GM19324 (cell line): ENCODE measurements at regions not wholly inside any gene's neighbourhood (a gene's known extent, or its start where the extent isn't known, plus 50 kb on each side); places are given as distances from the start of the nearest gene placed in this dataset.
A peak's percentile ranks its signal among the peaks of the same experiment; 100 is the strongest.

Experiments
- ATAC-seq: cut with Tn5 transposase; IDR thresholded peaks from one replicate; pipeline ENCODE4 v1.9.1; 2021; ENCODE audit warnings: mild to moderate bottlenecking, moderate library complexity; ENCODE audit not compliant: unreplicated experiment, low FRiP score

DNA sequence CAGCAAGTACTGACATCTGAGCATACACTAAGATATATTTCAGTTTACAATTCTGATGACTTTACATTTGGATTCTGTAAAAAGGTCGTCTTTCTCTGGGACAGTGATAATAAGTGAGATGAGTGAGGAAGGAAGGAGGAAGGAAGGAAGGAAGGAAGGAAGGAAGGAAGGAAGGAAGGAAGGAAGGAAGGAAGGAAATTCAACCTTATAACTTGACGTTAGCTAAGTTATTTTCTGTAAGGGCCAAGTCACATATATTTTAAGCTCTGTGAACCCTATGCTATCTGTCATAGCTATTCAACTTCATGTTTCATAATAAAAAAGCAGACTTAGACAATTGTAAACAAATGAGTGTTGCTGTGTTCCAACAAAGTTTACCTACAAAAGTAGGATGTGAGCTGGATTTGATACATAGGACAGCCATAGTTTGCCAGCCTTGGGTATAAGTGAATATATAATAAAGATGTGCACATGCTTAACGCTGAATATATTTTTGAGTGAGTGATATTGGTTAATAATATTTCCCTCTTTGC lies 753.0 kb upstream of the NDST4 start:
- ATAC-seq = no peak

DNA sequence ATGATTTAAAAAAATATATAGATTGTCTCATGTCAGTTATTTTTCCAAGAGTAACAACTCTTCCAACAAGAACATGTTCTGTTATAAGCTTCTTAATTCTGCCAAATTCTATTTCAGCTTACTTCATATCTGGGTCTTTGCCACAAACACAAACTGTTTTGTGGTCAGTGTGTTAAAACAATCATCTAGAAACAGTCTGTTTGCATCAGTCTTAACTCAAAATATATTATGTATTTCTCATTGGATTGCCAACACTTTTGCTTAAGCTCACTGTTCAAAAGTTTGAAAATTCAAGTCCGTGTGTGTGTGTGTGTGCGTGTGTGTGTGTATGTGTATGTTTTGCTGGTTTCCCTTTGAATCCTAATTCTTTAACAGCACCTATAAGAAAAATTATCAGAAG lies 752.3 kb upstream of the NDST4 start:
- ATAC-seq = no peak

DNA sequence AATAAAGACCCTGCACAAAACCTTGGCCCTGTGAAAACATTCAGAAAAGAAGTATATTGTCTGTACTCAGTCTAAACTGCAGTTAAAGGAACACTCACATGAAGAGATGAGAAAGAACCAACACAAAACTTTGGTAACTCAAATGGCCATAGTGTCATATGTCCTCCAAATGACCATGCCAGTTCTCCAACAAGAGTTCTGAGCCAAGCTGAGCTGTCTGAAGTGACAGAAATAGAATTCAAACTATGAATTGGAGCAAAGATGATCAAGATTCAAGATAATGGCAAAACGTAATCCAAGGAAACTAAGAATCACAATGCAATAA lies 739.3 kb upstream of the NDST4 start:
- ATAC-seq = no peak

DNA sequence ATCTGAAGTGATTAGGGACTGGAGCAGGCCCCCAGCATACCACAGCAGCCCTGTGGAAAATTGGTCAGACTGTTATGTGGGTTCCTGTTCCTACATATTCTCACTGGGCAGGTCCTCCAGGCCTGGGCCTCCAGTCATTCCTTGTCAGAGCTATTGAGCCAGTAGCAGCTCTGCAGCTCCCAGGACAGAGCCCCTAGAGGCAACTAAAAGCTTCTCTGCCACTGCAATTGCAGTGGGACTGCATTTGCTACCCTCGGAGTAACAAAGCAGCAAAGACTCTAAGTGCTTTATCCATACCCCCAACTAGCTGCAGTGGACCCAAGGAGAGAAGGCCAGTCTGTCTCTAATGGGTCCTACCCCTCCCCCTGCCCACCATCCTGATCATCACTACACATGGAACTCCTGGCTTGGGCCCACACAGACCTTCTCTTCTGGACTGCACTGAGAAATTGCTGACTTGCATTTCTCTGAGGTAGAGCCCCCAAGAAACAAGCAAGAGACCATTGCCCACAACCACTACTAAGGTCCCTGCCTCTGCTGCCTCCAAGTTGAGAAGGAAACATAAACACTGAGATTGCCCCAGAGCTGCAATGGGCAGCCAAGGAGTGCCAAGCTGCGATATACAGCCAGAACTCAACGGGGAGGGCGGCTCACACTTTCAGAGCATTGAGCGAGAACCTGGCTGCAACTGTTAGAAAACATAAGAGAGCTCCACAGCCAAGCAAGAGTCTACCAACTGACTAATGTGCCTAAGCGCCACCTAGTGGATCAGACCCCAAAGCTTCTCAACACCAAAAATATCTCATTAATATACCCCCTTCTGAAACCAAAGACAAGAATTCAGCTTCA lies 738.7 kb upstream of the NDST4 start:
- ATAC-seq = peak; percentile 74

DNA sequence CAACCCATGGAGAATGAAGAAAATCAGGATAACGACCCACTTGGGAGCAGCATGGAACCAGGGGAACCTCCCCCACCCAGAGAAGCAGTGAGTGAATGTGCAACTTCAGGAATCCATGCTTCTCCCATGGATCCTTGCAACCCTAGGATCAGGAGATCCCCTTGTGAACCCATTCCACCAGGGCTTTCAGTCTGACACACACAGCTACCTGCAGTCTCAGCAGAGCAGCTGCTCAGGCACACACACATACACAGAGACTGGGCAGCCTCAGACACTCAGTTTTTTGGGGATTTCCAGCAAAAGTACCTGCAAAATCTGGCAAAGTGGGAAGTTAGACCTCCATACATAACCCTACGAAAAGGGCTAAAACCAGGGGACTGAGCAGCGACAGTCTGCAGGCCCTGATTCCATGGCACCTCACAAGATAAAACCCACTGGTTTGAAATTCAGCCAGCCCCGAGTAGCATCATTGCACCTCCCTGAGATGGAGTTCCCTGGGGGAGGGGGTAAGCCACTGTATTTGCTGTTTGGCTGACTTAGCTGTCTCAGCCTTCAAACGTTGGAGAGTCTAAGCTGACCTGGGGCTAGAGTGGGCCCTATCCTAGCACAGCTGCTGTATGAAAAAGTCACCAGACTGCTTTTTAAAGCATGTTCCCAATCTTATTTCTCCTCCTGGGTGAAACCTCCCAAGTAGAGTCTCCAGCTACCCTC lies 737.5 kb upstream of the NDST4 start:
- ATAC-seq = no peak

DNA sequence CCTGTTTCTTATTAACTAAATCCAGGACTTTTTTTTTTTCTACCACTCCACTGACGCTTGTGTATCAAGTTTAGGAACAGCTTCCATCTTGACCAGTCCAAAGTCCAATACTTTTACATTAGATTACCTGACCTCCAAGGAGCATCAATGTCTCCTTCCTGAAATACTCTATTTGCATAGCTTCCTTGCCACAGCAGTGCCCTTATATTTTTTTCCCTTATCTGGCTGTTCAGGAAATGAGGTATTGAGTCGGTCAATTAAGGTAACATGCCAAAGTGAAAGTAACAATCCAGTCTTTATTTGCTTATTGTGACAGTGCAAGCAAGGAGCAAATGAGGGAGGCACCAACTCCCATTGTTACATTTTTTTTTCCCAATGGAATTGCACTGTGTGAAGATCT lies 730.8 kb upstream of the NDST4 start:
- no peak for ATAC-seq

DNA sequence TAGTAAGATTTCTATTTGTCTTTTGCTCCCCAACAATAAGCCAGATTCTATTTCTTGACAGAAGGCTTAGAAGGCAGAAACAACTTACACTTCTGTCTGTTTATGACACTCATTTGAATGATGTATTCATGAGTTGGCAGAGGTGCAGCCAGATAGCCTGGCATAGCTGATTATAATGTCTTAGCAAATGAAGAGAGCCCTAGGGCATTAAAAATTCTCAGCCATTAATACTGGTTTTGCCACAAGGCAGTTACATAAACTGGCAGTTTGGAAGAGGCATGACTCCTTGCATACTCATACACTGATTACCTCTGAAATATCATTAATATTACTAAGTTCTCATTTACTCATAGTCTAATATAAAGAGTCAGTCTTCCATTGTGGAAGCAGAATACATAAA lies 728.5 kb upstream of the NDST4 start:
- ATAC-seq = no peak

DNA sequence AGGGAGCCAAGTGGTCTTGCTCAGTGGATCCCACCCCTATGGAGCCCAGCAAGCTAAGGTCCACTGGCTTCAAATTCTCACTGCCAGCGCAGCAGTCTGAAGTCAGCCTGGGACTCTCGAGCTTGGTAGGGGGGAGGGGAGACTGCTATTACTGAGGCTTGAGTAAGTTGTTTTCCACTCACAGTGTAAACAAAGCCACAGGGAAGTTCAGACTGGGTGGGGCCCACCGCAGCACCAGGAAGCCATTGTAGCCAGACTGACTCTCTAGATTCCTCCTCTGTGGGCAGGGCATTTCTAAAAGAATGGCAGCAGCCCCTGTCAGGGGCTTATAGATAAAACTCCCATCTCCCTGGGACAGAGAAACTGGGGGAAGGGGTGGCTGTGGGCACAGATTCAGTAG lies 721.0 kb upstream of the NDST4 start:
- no peak for ATAC-seq

DNA sequence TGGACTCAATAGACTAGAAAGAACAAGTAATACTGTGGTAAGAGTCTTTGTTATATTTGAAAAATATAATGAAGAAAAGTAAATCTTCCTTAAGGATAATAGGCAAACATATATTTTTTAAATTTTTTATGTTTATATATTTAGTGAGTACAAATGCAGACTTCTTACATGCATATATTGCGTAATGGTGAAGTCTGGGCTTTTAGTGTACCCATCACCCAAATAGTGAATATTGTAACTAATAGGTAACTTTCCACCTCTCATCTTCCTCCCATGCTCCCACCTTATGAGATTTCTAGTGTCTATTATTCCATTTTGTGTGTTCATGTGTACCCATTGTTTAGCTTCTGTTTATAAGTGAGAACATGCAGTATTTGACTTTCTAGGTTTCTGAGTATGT lies 711.2 kb upstream of the NDST4 start:
- ATAC-seq = no peak

DNA sequence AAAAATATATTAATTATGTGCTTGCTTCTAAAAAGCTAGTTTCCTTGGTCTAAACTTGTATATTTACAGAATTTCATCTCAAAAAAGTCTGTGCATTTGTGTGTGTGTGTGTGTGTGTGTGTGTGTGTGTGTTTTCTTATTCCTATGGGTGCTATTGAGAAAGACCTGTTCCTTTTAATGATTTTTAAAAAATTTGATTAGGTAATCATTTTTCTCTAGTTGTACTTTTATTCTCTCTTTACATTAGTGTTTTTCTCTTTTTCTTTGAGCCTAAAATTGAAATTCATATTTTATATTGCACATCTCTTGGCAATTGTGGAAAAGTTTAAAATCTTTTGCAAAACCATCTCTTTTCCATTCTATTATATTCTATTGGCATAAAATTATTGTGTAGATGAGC lies 690.4 kb upstream of the NDST4 start:
- ATAC-seq = no peak

DNA sequence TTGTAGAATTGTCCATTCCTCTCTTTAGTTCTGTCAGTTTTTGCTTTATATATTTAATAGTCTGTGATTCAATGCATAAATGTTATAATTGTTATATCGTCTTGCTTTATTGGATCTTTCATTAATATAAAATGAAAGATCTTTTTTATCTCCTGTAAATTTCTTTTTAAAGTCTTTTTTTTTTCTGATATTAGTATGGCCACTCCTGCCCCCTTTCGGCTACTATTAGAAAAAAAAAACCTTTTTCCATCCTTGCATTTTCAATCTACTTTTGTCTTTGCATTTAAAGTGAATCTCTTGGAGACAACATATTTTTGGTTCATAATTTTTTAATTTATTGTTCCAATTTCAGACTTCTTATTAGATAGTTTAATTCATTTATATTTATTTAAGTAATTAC lies 677.4 kb upstream of the NDST4 start:
- ATAC-seq = no peak

DNA sequence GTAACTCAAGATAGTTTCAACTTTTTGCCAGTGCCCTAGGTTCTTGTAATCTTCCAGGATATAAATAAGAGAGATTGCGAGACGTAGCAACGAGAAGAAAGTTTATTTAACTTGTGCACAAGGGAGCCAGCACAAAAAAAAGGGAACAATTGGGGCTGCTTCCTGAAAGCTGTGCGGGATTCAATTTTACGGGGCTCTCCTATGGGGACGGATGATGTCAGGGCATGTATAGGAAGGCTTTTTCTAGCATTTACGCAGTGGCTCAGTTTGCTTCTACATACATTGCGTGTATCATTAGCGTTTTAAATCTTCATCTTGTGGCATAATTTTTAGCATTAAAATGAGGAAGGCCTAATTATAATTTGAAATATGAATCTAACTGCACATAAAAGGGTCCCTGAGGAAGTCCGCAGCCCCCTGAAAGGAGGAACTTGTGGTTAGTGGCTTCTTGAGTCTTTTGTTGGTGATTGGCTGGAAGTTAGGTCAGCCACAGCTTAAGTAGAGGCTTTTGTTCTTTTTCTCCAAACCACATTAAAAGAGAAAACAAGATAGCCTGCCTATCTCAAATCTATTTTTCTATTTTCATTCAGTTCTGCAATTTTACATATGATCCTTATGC lies 668.2 kb upstream of the NDST4 start:
- ATAC-seq = peak; percentile 46

DNA sequence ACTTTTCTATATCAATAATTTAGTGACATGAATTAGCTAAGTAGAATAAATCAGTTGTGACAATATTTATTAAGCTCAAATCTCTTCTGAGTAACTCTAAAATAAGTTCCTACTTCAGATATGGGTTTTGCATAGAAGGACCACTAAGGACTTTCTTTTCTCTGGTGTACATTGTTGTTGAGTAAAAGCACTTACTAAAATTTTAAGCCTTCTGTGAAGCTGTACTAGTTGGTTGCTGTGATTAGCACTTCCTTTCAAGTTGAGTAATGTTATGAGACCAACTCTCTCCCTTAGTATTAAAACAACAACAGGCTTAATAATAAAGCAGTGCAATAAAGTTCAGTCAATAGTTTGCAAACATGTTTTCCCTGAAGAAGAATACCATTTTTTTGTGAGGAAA lies 667.4 kb upstream of the NDST4 start:
- no peak for ATAC-seq

DNA sequence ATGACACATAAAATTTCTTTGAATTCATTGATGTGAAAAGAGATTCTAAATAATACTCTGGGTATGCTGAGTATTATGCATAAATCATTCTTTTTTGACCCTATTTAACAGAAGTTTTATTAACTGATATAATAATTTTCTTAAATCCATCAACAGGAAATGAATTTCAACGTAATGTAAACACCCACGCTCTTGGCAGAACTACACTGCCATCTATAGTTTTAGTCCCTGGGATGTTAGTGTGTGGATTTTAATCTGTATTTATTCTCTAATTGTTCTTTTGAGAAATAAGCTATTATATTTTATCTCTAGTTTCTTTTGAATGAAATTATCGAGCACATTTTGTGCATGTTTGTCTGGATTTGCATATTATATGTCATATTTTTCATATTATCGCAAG lies 666.8 kb upstream of the NDST4 start:
- no peak for ATAC-seq

DNA sequence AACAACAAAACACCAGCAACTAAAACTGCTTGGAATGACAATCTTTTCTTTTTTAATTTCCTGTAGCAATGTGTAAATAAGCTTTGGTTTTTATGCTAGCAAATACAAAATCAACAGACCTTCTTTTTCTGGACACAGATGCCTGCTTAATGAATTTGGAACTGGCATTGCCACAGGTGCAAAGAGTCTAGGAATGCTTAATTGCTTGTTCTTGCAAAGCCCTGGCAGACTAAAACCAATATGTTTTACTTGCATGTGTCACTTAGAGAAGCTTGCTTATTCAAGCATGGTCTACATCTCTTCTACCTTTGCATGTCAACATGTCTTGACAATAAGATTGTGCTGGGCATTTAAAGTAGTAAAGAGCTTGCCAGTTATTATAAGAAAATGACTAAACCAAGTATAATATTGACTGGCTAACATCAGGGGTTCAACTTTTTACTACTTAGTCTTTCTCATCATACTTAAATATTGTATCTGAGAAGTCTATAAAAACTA lies 656.7 kb upstream of the NDST4 start:
- no peak for ATAC-seq

DNA sequence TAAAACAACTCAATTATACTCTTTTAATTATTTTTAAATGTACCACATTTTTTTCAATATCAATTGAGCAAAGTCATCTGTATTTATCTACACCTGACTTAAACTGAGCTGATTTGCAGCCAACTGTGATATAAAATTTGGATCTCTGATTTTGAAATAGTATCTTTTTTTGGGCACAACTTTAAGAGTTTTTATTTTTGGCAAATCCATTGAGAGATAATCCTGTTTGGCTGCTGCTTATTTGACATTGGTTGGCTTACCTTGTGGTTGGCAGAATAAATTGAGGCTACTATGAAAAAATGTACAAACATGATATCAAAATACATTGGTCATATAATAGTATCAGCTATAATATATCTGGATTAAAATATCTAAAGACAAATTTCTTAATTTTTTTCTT lies 656.0 kb upstream of the NDST4 start:
- no peak for ATAC-seq

DNA sequence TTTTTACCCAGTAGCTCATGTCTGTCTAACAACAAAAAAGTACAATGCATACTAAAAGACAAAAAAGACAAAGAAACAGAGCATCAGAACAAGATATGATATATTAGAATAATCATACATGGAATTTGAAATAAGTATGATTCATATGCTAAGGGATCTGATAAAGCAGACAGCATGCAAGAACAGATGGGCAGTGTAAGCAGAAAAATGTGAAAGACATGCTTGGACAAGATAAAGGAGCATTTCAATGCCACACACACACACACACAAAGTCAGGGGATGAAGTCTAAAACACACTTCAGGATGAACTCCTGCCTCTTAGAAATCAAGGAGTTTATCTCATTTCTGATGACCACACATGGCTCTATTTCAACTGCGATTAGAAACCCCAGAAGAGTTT lies 649.6 kb upstream of the NDST4 start:
- no peak for ATAC-seq

DNA sequence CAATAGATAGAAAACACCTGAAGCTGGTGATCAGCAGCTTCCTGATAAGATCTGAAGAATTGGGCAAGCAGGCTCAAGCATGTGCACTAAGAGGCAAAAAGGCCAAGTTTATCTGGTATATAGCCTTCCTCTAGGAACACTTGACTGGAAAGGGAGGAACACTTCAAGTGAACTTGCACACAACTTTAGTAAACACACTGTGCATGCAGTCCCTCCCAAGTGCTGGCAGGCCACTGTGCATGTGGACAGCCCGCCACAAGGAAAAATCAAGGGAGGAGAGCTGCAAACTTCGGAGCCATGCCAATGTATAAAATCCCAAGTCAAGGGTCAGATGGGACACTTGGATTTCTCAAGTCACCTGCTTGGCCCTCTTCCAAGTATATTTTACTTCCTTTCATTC lies 645.8 kb upstream of the NDST4 start:
- ATAC-seq = no peak

DNA sequence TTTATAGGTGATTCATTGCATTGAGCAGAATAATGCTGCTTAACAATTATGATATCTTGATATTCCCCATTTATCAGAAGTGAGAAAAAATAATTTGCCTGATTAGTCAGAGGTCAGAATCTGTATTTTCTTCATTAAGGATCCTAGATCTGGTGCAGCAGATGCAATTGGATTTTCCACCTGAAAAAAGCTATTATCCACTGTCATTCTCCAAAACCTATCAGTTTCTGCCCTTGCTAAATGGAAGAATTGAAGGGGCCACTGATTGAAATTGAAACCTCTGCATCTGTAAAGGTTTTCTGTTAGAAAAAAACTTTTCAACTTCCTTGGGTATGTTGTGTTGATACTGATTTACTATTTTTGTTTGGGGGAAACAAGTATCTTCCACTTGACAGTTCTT lies 636.0 kb upstream of the NDST4 start:
- no peak for ATAC-seq

DNA sequence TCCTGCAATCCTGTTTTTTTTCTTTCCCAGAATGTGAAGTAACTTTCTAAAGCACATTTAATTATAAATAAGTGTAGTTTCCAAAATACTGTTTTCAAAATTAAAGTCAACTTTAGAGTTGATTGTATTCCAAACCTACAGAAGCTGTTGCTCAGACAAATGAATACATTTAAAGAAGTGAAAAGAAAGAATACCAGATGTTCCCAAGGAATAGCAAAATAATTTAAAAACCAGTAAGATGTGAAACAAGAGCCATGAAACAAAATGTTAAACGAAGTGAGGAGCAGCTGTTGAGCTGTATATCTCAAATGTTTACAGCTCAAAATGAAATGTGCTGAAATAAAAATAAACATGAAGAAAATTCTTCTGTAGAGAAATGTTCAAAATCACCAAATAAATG lies 627.4 kb upstream of the NDST4 start:
- no peak for ATAC-seq

DNA sequence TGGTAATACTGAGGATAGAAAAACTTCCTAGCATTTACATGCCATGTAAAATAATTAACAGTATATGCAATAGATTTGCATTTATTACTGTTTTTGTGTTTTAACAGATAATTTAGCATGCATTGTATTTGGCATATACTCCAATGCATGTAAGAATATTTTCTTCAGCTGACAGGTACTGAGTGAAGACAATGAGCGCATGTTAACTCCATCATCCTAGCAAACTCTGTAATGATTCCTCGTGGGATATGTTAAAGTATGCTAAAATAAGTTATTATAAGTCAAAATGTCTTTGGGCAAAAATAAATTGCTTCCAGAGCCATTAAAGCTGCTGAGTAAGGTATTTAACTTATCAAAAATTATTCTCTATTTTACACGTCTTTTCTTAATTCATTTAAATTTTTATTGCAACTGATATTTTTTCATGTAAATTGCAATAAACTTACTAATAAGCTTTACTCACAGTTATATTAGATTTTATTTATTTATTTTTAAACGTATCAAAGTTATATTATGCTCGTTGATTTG lies 616.4 kb upstream of the NDST4 start:
- no peak for ATAC-seq
